Daoy (cell line): ENCODE measurements at regions not wholly inside any gene's neighbourhood (a gene's known extent, or its start where the extent isn't known, plus 50 kb on each side); places are given as distances from the start of the nearest gene placed in this dataset.
"Not testable (repeated sequence)": the region's sequence is repeated elsewhere in the genome, so short reads cannot be mapped to it uniquely, and the experiment has no call there.

Source experiments
- DNase-seq: peaks from one replicate; pipeline ENCODE4 v3.0.0-alpha.2; 2015; ENCODE audit warnings: low read depth

GRCh38 chr7:68243128-68243527, 1246.5 kb downstream of the TYW1 start:
- DNase-seq: no peak

- DNase-seq: no peak
Observed at GRCh38 chr7:68244389-68244788, 1247.8 kb downstream of the TYW1 start.

- DNase-seq: no peak
Observed at GRCh38 chr7:68245688-68246087, 1249.1 kb downstream of the TYW1 start.

- no peak for DNase-seq
Observed at GRCh38 chr7:68246189-68246633, 1249.6 kb downstream of the TYW1 start.

GRCh38 chr7:68247126-68247525, 1250.5 kb downstream of the TYW1 start:
- no peak for DNase-seq

- DNase-seq: no peak
Observed at GRCh38 chr7:68247571-68247970, 1250.9 kb downstream of the TYW1 start.

- no peak for DNase-seq
Observed at GRCh38 chr7:68248973-68249372, 1252.3 kb downstream of the TYW1 start.

GRCh38 chr7:68249611-68250010, 1253.0 kb downstream of the TYW1 start:
- DNase-seq: no peak

GRCh38 chr7:68250143-68250542, 1253.5 kb downstream of the TYW1 start:
- no peak for DNase-seq

- DNase-seq: not testable (repeated sequence)
Observed at GRCh38 chr7:68254815-68255214, 1258.2 kb downstream of the TYW1 start.

- DNase-seq: no peak
Observed at GRCh38 chr7:68256295-68256694, 1259.7 kb downstream of the TYW1 start.

- DNase-seq: no peak
Observed at GRCh38 chr7:68258609-68259008, 1262.0 kb downstream of the TYW1 start.

- DNase-seq: no peak
Observed at GRCh38 chr7:68265258-68265657, 1268.6 kb downstream of the TYW1 start.

GRCh38 chr7:68266004-68266579, 1269.5 kb downstream of the TYW1 start:
- DNase-seq: no peak

GRCh38 chr7:68267486-68267885, 1270.9 kb downstream of the TYW1 start:
- DNase-seq: no peak

- no peak for DNase-seq
Observed at GRCh38 chr7:68269405-68269804, 1272.8 kb downstream of the TYW1 start.

- DNase-seq: no peak
Observed at GRCh38 chr7:68272507-68272906, 1275.9 kb downstream of the TYW1 start.

- DNase-seq: no peak
Observed at GRCh38 chr7:68276725-68277124, 1280.1 kb downstream of the TYW1 start.

- DNase-seq: no peak
Observed at GRCh38 chr7:68279827-68280400, 1283.3 kb downstream of the TYW1 start.

GRCh38 chr7:68280931-68281330, 1284.3 kb downstream of the TYW1 start:
- DNase-seq: no peak

- no peak for DNase-seq
Observed at GRCh38 chr7:68288144-68288593, 1291.5 kb downstream of the TYW1 start.

GRCh38 chr7:68291710-68292109, 1295.1 kb downstream of the TYW1 start:
- no peak for DNase-seq

GRCh38 chr7:68295386-68295785, 1298.8 kb downstream of the TYW1 start:
- DNase-seq: no peak

- DNase-seq: no peak
Observed at GRCh38 chr7:68304536-68304935, 1293.7 kb upstream of the AUTS2 start.
